ENCODE measurements at regions not wholly inside any gene's neighbourhood (a gene's known extent, or its start where the extent isn't known, plus 50 kb on each side); places are given as distances from the start of the nearest gene placed in this dataset.

- no peak for TF ChIP-seq RBBP5 (IDR thresholded peaks at IDR 0.05; ENCODE audit: borderline replicate concordance, low read depth, low read length)
These were observed 195.5 kb upstream of the CDC14C start (continued) for GRCh38 chr7:48728799-48729198.
